Stomach (tissue), 8 donors: ENCODE measurements at regions not wholly inside any gene's neighbourhood (a gene's known extent, or its start where the extent isn't known, plus 50 kb on each side); places are given as distances from the start of the nearest gene placed in this dataset.

Experiments
- DNase-seq, 2 donors: peaks; one replicate each; pipeline versions ENCODE4 v3.0.0 to v3.0.0-alpha.2; 2013 to 2019
- H3K27ac ChIP-seq, 5 donors: fragments of 200-600 bp in 4 of 5; sonication (generic) in 4 of 5; one replicate each; pipeline ENCODE4 v1.5.1; 2013 to 2019; ENCODE audit warnings: mild to moderate bottlenecking in 1 of 5, moderate library complexity in 1 of 5
- H3K27me3 ChIP-seq, 3 donors: fragments of 200-600 bp; sonication (generic); one replicate each; pipeline ENCODE4 v1.5.1; 2017 to 2019; ENCODE audit warnings: mixed run types in 1 of 3
- H3K36me3 ChIP-seq, 4 donors: fragments of 200-600 bp; sonication (generic); 1 replicate in 3 of 4; 2 replicates in 1 of 4; pipeline ENCODE4 v1.5.1; 2016 to 2019
- H3K4me1 ChIP-seq, 4 donors: fragments of 200-600 bp; sonication (generic); one replicate each; pipeline ENCODE4 v1.5.1; 2016 to 2019
- H3K4me3 ChIP-seq, 4 donors: fragments of 200-600 bp; sonication (generic) in 3 of 4; one replicate each; pipeline ENCODE4 v1.5.1; 2016 to 2019; ENCODE audit warnings: mild to moderate bottlenecking in 1 of 4
- H3K9me3 ChIP-seq, 4 donors: fragments of 200-600 bp; sonication (generic); one replicate each; pipeline ENCODE4 v1.5.1; 2016 to 2019
- EP300 ChIP-seq: sonication (generic); formaldehyde crosslinking; IDR thresholded peaks from one replicate; pipeline ENCODE4 v1.6.1; 2017; ENCODE audit warnings: antibody characterized with exemption
- POLR2A ChIP-seq, 4 donors: fragments of 450-650 bp; IDR thresholded peaks; one replicate each; pipeline ENCODE4 v1.6.1; 2016; ENCODE audit warnings: antibody characterized with exemption in 4 of 4, control low read depth in 2 of 4, mild to moderate bottlenecking in 1 of 4, moderate library complexity in 1 of 4
- POLR2AphosphoS5 ChIP-seq, 3 donors: sonication (generic); formaldehyde crosslinking; IDR thresholded peaks; one replicate each; pipeline ENCODE4 v1.6.1; 2016; ENCODE audit warnings: antibody characterized with exemption in 3 of 3
- WGBS, 5 donors: extraction: QIAGEN DNeasy Blood & Tissue Kit in 3 of 5; methylation state at CpG; one replicate each; pipeline versions ENCODE4 v1.1.5 to v1.1.7; 2013 to 2018; 5-methylcytosine and 5-hydroxymethylcytosine counted together
- intact Hi-C: fragments of 100-400 bp; cut with DNase I; formaldehyde crosslinking; loops from one replicate; pipeline ENCODE4 v1.15.1; 2023; ENCODE audit warnings: low total_unique reads
- TF ChIP-seq, protein P1 (sequence below), 7 experiments: fragments of 450-650 bp in 4 of 7; fragments of 200-600 bp in 3 of 7; sonication (generic) in 3 of 7; IDR thresholded peaks; one replicate each; pipeline ENCODE4 v1.5.1; 2016 to 2019; ENCODE audit warnings: antibody characterized with exemption in 7 of 7, control low read depth in 2 of 7, mild to moderate bottlenecking in 1 of 7
- donor health status: healthy with polysubstance abuse.
- donor health status: Bipolar disorder and iron deficiency.
- donor health status: healthy.

DNA sequence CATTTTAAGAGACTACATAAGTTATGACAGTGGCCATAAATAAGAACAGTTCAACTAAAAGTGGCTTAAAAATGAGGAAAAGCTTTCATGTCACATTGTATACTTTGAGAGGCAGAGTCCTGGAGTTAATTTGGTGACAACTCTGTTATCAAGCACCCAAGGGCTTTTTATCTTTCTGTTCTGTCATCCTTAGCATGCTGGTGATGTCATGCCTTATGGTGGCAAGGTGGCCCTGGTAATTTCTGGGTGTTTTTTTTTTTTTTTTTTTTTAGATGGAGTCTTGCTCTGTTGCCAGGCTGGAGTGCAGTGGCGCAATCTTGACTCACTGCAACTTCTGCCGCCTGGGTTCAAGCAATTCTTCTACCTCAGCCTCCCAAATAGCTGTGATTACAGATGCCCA is 158.8 kb downstream of the AASDHPPT start:
- Histone ChIP-seq H3K4me3 (no peak overlapping the region), H3K36me3 (no peaks in the 10 kb centered on the region), H3K27me3 (no peaks in the 10 kb centered on the region), H3K9me3 (no peaks in the 10 kb centered on the region), H3K27ac (no peak overlapping the region), H3K4me1 (no peaks in the 10 kb centered on the region)
- 91 to 98% (median 94%) methylated on average over 2 of the region's 2 CpGs for WGBS, 5 donors
- TF ChIP-seq, protein P1, sequence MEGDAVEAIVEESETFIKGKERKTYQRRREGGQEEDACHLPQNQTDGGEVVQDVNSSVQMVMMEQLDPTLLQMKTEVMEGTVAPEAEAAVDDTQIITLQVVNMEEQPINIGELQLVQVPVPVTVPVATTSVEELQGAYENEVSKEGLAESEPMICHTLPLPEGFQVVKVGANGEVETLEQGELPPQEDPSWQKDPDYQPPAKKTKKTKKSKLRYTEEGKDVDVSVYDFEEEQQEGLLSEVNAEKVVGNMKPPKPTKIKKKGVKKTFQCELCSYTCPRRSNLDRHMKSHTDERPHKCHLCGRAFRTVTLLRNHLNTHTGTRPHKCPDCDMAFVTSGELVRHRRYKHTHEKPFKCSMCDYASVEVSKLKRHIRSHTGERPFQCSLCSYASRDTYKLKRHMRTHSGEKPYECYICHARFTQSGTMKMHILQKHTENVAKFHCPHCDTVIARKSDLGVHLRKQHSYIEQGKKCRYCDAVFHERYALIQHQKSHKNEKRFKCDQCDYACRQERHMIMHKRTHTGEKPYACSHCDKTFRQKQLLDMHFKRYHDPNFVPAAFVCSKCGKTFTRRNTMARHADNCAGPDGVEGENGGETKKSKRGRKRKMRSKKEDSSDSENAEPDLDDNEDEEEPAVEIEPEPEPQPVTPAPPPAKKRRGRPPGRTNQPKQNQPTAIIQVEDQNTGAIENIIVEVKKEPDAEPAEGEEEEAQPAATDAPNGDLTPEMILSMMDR (IDR thresholded peaks at IDR 0.05): no peak
- TF ChIP-seq POLR2AphosphoS5 (IDR thresholded peaks at IDR 0.05) (no peak), POLR2A (IDR thresholded peaks at IDR 0.05) (no peak), EP300 (no peak)
- no peak for DNase-seq
- intact Hi-C loops: no loop called here

DNA sequence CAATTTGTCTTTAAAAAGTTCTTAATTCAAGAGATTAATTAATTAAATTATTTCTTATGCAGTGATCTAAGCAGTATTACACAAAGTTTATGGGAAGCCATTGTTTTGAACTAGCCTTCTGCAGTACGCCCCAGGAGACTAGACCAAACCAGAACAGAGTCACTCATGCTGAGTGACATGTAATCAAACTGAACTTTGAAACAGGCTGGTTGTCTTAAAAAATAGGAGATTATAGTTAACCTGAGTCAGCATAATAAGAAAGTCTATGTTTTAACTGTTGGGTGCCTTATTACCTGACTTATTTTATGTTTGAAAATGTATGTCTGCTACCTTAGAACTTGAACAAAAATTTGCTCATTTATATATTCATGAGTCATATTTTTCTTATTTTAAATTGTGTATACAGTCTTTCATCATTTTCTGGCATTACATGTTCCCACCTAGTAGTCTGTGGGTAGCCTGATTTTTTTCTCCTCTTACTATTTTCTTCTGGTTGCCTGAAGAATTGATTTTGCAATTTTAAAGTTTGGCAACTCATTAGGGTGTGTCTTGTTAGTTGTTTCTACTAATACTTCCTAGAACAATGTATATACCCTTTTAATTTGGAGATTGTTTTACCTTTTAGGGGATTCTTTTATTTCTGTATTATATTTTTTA is 161.4 kb downstream of the AASDHPPT start:
- WGBS, 5 donors: 70 to 92% (median 86%) methylated on average over 1 of the region's 1 CpG
- no peak overlapping the region for H3K27ac ChIP-seq
- H3K27me3 ChIP-seq: no peaks in the 10 kb centered on the region
- DNase-seq: peak in 1 of 2 donors; percentile 55
- intact Hi-C loops: no loop called here
- no peaks in the 10 kb centered on the region for H3K36me3 ChIP-seq
- no peak overlapping the region for H3K4me3 ChIP-seq
- TF ChIP-seq POLR2A (IDR thresholded peaks at IDR 0.05) (no peak), POLR2AphosphoS5 (IDR thresholded peaks at IDR 0.05) (no peak), EP300 (no peak)
- TF ChIP-seq, protein P1 (IDR thresholded peaks at IDR 0.05): no peak
- H3K4me1 ChIP-seq: no peaks in the 10 kb centered on the region
- no peaks in the 10 kb centered on the region for H3K9me3 ChIP-seq

- Histone ChIP-seq H3K36me3 (no peaks in the 10 kb centered on the region), H3K4me1 (no peaks in the 10 kb centered on the region), H3K4me3 (no peak overlapping the region), H3K27me3 (no peaks in the 10 kb centered on the region), H3K9me3 (peaks cover 0 to 13% (median 5%) of the 10 kb centered on the region in 4 donors), H3K27ac (no peak overlapping the region)
- TF ChIP-seq, protein P1 (IDR thresholded peaks at IDR 0.05): no peak
- TF ChIP-seq EP300: no peak
- no peak for TF ChIP-seq POLR2AphosphoS5 (IDR thresholded peaks at IDR 0.05)
- intact Hi-C loops: no loop called here
- 85 to 93% (median 91%) methylated on average over 6 of the region's 6 CpGs for WGBS, 5 donors
- no peak for DNase-seq
Observed at GRCh38 chr11:106241601-106242257, 164.3 kb downstream of the AASDHPPT start.

- WGBS, 5 donors: 42 to 60% (median 55%) methylated on average over 2 of the region's 2 CpGs
- TF ChIP-seq POLR2A (IDR thresholded peaks at IDR 0.05) (no peak), POLR2AphosphoS5 (IDR thresholded peaks at IDR 0.05) (no peak), EP300 (no peak)
- TF ChIP-seq, protein P1 (IDR thresholded peaks at IDR 0.05): no peak
- H3K9me3 ChIP-seq: peaks cover 0 to 23% (median 10%) of the 10 kb centered on the region in 4 donors
- H3K36me3 ChIP-seq: no peaks in the 10 kb centered on the region
- H3K27ac ChIP-seq: no peak overlapping the region
- no peak for DNase-seq
- no peaks in the 10 kb centered on the region for H3K4me1 ChIP-seq
- no peaks in the 10 kb centered on the region for H3K27me3 ChIP-seq
- intact Hi-C loops: no loop called here
- H3K4me3 ChIP-seq: no peak overlapping the region
Observed at GRCh38 chr11:106242718-106243415, 165.4 kb downstream of the AASDHPPT start.
